Superior temporal gyrus (tissue), 1 donor: ENCODE measurements at regions not wholly inside any gene's neighbourhood (a gene's known extent, or its start where the extent isn't known, plus 50 kb on each side); places are given as distances from the start of the nearest gene placed in this dataset.

Experiments used
- DNase-seq: peaks from one replicate; pipeline ENCODE4 v3.0.0-alpha.2; 2016; ENCODE audit errors: extremely low spot score

GRCh38 chr2:216286616-216287231, 85.6 kb downstream of the MARCHF4 start:
- DNase-seq, result no peak

DNA sequence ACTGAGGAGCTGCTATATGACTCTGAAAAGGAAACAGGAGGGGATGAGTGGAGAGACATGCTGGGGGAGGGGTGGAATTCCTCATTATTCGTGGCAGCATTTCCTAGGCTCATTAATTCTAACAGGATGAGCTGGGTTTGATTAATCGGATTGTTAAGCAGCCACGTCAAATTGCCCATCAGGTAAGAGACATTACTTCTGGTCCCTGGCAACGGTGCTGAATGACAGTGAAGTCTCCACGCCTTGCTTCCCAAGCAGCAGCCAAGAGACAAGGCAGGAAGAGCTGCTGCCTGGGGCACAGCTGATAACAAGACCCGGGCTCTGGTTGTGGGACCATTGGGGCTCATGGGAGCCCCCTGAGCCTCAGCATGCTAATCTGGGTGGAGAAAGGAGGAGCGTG, 86.6 kb downstream of the MARCHF4 start:
- DNase-seq, result no peak

- DNase-seq, result no peak
Measured at GRCh38 chr2:216284708-216285107, 87.6 kb downstream of the MARCHF4 start.

DNA sequence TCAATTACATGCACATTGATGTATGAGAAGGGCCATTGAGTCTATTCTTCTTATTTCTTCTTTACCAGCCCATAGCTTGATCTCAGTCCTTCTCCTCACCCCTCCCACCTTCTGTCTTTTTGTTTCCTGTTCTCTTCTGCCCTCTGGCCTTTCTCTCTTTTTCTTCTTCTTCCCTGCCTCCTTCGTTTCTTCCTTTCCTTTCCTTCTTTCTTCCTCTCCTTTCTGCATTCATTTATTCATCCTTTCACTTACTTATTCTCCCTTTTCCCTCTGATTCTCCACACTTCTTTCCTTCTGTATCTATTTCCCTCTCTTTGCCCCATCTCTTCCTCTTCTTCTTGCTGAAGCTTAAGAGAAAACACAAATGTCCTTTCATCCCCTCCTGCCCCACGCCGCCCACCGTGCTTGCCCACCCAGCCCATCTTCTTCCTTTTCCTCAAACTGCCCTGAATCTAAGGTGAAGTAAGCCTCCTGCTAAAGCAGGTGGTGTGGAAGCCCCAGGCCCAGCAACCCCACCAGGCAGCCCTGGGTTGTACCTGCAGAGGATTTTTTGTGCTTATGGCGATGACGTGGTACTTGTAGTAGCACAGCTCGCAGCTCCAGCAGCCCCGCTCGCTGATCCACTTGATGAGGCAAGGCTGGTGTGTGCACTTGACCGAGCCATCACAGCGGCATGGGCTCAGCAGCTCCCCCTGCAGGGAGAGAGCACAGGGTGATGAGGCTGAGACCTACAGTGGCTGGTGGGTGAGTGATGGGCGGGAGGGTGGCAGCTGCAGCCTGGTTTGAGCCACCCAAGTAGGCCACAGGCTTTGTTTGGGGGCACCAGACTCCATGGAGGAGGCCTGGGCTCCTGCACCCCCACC, 89.0 kb downstream of the MARCHF4 start:
- DNase-seq, result no peak

DNA sequence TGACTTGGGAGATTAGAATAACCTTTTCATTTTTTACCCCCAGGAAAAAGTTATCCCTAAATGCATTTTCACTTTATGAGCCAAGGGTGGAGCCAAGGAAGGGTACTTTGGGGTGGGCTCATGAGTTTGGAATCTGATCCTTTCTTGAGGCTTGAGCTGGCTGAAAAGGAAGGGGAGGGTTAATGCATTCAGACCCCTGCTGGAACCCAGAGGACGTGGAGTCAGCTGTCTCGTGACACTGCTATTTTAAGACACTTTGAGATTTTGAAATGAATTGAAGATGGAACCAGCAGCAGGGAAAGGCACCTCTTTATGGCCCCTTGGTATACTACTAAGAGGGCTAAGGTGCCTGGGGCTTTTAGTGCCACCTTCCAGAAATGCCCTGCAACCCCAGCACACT, 90.4 kb downstream of the MARCHF4 start:
- no peak for DNase-seq

- DNase-seq, result no peak
Measured at GRCh38 chr2:216281316-216281715, 91.0 kb downstream of the MARCHF4 start.

GRCh38 chr2:216279459-216279858, 92.8 kb downstream of the MARCHF4 start:
- DNase-seq, result no peak

DNA sequence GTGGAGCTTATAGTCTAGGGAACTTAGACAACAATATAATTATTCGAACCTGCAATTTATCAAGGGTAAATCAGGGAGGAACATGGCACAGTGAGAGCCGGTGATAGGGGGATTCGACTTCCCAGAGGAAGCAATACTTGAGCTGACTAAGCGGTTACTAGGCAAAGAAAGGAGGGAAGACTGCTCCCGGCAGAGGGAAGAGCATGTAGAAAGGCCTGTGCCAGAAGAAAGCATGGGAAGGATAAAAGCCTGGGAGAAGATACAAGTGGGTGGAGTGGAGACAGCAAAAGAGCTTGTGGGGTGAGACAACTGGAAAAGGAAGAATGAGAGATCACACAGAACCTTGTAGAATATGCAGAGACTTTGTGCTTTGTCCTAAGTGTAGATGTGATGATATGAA, 93.3 kb downstream of the MARCHF4 start:
- DNase-seq, result no peak

DNA sequence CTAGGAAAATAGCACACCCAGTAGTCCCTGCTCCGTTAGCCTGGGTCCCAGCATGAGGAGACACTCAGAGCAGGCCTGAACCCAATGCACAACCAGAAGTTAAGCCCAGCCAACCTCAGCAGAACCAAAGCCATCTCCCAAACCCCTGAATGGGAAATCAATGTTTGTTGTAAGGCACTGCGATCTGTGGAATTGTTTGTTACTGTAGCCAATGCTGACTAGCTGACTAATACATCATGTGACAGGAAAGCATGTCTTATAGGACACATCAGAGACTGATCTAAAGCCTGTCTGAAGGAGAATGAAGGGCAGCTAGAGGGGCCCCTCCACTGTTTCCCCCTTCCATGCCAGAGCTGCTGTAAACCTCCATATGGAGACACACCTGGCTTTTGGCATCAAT, 96.4 kb downstream of the MARCHF4 start:
- DNase-seq, result no peak

DNA sequence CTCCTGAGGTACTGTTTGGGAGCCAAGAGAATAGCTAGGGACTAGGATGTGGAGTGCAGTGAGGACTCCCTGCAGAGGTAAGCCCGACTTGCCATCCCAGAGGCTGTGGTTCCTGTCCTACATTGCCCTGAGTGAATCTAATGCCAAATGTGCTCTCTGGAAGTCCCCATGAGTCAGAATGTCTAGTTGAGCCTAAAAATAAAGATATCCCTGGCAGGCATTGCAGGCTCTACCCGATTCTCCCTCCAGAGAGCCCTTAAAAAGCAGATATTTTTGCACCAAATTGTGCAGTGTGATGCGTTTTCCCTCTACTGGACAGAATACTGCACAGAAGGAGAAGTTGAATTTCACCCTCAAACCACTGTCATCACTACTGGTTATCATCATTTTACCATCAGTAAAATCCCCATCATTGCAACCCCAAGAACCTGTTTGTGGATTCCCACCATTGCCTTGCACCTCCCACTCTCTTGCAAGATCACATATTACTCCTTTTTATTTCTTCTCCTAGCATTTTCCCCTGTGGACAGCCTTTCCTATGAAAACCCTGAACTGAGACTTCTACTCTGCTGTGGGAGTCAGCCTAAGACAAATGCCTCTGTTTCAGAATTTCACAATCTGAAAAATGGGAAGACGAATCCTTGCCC, 98.0 kb downstream of the MARCHF4 start:
- DNase-seq, result peak; percentile 62

- no peak for DNase-seq
Measured at GRCh38 chr2:216261042-216261537, 111.2 kb downstream of the MARCHF4 start.

GRCh38 chr2:216260629-216261028, 111.7 kb downstream of the MARCHF4 start:
- DNase-seq, result no peak

- no peak for DNase-seq
Measured at GRCh38 chr2:216259081-216259480, 113.2 kb downstream of the MARCHF4 start.

GRCh38 chr2:216257089-216257488, 115.2 kb downstream of the MARCHF4 start:
- no peak for DNase-seq
